Suprapubic skin (tissue), 4 donors: ENCODE measurements at regions not wholly inside any gene's neighbourhood (a gene's known extent, or its start where the extent isn't known, plus 50 kb on each side); places are given as distances from the start of the nearest gene placed in this dataset.

Source experiments
- DNase-seq, 2 donors: peaks; one replicate each; pipeline ENCODE4 v3.0.0-alpha.2; 2019; ENCODE audit warnings: low spot score in 2 of 2
- H3K27ac ChIP-seq: fragments of 200-600 bp; sonication (generic); one replicate; pipeline ENCODE4 v1.5.1; 2019
- H3K27me3 ChIP-seq: fragments of 200-600 bp; sonication (generic); one replicate; pipeline ENCODE4 v1.5.1; 2019
- H3K36me3 ChIP-seq: fragments of 200-600 bp; sonication (generic); one replicate; pipeline ENCODE4 v1.5.1; 2019
- H3K4me1 ChIP-seq: fragments of 200-600 bp; sonication (generic); one replicate; pipeline ENCODE4 v1.5.1; 2019
- H3K4me3 ChIP-seq: fragments of 200-600 bp; sonication (generic); one replicate; pipeline ENCODE4 v1.5.1; 2019; ENCODE audit warnings: mild to moderate bottlenecking
- H3K9me3 ChIP-seq: fragments of 200-600 bp; sonication (generic); one replicate; pipeline ENCODE4 v1.5.1; 2019
- EP300 ChIP-seq: sonication (generic); formaldehyde crosslinking; IDR thresholded peaks from one replicate; pipeline ENCODE4 v1.6.1; 2017; ENCODE audit warnings: antibody characterized with exemption
- POLR2A ChIP-seq, 2 donors: fragments of 450-650 bp; IDR thresholded peaks; one replicate each; pipeline ENCODE4 v1.6.1; 2017; ENCODE audit warnings: antibody characterized with exemption in 2 of 2, mild to moderate bottlenecking in 2 of 2, moderate library complexity in 2 of 2
- POLR2AphosphoS5 ChIP-seq, 3 donors: sonication (generic); formaldehyde crosslinking; IDR thresholded peaks; one replicate each; pipeline ENCODE4 v1.6.1; 2017; ENCODE audit warnings: antibody characterized with exemption in 3 of 3
- WGBS: methylation state at CpG from one replicate; pipeline ENCODE4 v1.1.5; 2018; 5-methylcytosine and 5-hydroxymethylcytosine counted together
- TF ChIP-seq, protein P1 (sequence below), 2 donors: fragments of 200-600 bp in 1 of 2; fragments of 450-650 bp in 1 of 2; sonication (generic) in 1 of 2; IDR thresholded peaks; one replicate each; pipeline ENCODE4 v1.5.1; 2016 to 2019; ENCODE audit warnings: antibody characterized with exemption in 2 of 2, mild to moderate bottlenecking in 1 of 2, moderate library complexity in 1 of 2

DNA sequence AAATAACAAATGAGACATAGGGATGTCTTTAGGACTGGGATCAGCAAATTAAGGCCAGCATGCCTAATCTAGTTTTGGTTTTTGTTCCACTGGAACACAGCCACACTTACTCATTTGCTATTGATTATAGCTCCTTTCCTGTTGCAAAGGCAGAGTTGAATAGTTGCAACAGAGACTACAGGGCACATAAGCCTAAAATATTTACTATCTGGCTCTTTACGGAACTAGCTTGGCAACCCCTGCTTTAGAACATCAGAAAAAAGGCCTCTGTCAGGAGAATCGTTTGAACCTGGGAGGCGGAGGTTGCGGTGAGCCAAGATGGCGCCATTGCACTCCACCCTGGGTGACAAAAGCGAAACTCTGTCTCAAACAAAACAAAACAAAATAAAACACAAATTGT lies 384.8 kb downstream of the ELAVL2 start:
- DNase-seq = no peak
- no peaks in the 10 kb centered on the region for H3K9me3 ChIP-seq
- 75% methylated on average over 6 of the region's 6 CpGs for WGBS
- TF ChIP-seq POLR2A (IDR thresholded peaks at IDR 0.05) (no peak), POLR2AphosphoS5 (IDR thresholded peaks at IDR 0.05) (no peak), EP300 (no peak)
- TF ChIP-seq, protein P1, sequence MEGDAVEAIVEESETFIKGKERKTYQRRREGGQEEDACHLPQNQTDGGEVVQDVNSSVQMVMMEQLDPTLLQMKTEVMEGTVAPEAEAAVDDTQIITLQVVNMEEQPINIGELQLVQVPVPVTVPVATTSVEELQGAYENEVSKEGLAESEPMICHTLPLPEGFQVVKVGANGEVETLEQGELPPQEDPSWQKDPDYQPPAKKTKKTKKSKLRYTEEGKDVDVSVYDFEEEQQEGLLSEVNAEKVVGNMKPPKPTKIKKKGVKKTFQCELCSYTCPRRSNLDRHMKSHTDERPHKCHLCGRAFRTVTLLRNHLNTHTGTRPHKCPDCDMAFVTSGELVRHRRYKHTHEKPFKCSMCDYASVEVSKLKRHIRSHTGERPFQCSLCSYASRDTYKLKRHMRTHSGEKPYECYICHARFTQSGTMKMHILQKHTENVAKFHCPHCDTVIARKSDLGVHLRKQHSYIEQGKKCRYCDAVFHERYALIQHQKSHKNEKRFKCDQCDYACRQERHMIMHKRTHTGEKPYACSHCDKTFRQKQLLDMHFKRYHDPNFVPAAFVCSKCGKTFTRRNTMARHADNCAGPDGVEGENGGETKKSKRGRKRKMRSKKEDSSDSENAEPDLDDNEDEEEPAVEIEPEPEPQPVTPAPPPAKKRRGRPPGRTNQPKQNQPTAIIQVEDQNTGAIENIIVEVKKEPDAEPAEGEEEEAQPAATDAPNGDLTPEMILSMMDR (IDR thresholded peaks at IDR 0.05) = no peak
- no peaks in the 10 kb centered on the region for H3K4me1 ChIP-seq
- H3K36me3 ChIP-seq = no peaks in the 10 kb centered on the region
- H3K4me3 ChIP-seq = no peak overlapping the region
- no peak overlapping the region for H3K27ac ChIP-seq
- no peaks in the 10 kb centered on the region for H3K27me3 ChIP-seq

DNA sequence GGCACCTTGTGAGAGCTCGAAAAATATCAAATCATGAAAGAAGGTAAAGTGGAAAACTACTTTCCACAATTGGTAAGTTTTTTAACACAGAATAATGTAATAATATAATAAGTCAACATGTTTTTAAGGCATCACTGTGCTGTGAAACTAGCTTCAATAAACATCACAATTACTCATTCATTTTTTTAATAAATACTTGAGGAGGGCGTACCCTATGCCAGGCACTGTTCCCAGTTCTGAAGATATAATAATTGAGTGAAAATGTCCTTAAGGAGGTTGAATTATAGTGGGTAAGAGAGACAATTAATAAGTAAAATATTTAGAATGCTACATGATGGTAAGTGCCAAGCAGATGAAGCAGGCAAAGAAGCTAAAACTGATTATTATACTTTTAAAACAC lies 381.4 kb downstream of the ELAVL2 start:
- H3K4me3 ChIP-seq = no peak overlapping the region
- WGBS = 49% methylated on average over 2 of the region's 2 CpGs
- H3K27me3 ChIP-seq = no peaks in the 10 kb centered on the region
- no peaks in the 10 kb centered on the region for H3K4me1 ChIP-seq
- no peak overlapping the region for H3K27ac ChIP-seq
- H3K9me3 ChIP-seq = no peaks in the 10 kb centered on the region
- no peak for DNase-seq
- TF ChIP-seq POLR2A (IDR thresholded peaks at IDR 0.05) (no peak), POLR2AphosphoS5 (IDR thresholded peaks at IDR 0.05) (no peak), EP300 (no peak)
- TF ChIP-seq, protein P1 (IDR thresholded peaks at IDR 0.05) = no peak
- H3K36me3 ChIP-seq = no peaks in the 10 kb centered on the region

DNA sequence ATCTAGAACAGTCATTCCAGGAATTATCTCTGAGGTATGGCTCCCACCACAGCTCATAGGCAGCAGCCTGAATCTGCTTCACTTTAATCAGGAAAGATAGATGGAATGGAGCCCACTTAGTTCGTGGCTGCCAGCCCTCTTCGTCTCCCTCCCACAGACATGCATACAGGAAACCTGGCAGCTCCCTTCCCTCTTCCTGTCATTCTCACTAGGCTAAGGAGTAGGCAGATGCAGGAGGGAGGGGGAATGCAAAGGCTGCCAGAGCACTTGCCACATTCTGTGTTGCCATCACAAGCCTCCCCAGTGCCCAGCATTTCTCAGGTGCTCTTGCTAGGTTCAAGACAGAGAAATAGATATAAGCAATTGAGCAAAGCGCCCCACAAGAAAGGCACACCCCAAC lies 378.9 kb downstream of the ELAVL2 start:
- Histone ChIP-seq H3K9me3 (no peaks in the 10 kb centered on the region), H3K4me3 (no peak overlapping the region), H3K27me3 (no peaks in the 10 kb centered on the region), H3K27ac (no peak overlapping the region), H3K36me3 (no peaks in the 10 kb centered on the region), H3K4me1 (no peaks in the 10 kb centered on the region)
- TF ChIP-seq POLR2A (IDR thresholded peaks at IDR 0.05) = no peak
- no peak for TF ChIP-seq POLR2AphosphoS5 (IDR thresholded peaks at IDR 0.05)
- TF ChIP-seq EP300 = no peak
- TF ChIP-seq, protein P1 (IDR thresholded peaks at IDR 0.05) = no peak
- WGBS = 31% methylated on average over 3 of the region's 3 CpGs
- no peak for DNase-seq

DNA sequence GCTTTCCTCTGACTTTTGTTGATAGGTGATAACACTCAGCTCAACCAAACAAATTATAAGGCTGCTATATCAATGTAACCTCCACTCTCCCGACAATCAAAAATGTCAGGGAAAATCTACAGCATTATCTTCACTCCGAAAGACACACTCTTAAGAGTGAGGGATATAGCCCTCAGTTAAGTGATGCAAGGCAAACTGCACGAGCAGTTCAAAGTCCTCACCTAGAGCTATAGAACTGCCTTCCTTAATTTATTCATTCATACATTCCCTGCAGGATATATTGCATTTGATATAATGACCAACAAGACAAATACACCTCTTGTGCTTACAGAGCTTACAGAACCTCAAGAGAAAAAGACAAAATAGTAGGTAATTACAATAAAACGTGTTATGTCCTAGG lies 378.1 kb downstream of the ELAVL2 start:
- no peaks in the 10 kb centered on the region for H3K4me1 ChIP-seq
- TF ChIP-seq, protein P1 (IDR thresholded peaks at IDR 0.05) = no peak
- TF ChIP-seq POLR2AphosphoS5 (IDR thresholded peaks at IDR 0.05) (no peak), POLR2A (IDR thresholded peaks at IDR 0.05) (no peak), EP300 (no peak)
- no peaks in the 10 kb centered on the region for H3K27me3 ChIP-seq
- no peak overlapping the region for H3K27ac ChIP-seq
- H3K36me3 ChIP-seq = no peaks in the 10 kb centered on the region
- DNase-seq = no peak
- no peaks in the 10 kb centered on the region for H3K9me3 ChIP-seq
- no peak overlapping the region for H3K4me3 ChIP-seq
- 82% methylated on average over 4 of the region's 4 CpGs for WGBS

DNA sequence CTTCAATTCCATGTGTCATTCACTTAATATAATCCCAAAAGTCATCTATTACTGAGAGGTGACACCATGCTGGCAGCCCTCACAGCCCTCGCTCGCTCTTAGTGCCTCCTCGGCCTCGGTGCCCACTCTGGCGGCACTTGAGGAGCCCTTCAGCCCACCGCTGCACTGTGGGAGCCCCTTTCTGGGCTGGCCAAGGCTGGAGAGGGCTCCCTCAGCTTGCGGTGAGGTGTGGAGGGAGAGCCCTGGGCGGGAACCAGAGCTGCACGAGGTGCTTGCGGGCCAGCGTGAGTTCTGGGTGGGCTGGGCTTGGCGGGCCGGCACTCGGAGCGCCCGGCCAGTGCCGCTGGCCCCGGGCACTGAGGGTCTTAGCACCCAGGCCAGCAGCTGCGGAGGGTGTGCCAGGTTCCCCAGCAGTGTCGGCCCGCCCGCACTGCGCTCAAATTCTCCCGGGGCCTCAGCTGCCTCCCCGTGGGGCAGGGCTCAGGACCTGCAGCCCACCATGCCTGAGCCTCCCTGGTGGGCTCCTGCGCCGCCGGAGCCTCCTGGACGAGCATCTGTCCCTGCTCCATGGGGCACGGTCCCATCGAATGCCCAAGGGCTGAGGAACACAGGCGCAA lies 374.1 kb downstream of the ELAVL2 start:
- H3K27ac ChIP-seq = no peak overlapping the region
- no peak for DNase-seq
- no peaks in the 10 kb centered on the region for H3K4me1 ChIP-seq
- H3K4me3 ChIP-seq = no peak overlapping the region
- no peaks in the 10 kb centered on the region for H3K36me3 ChIP-seq
- TF ChIP-seq POLR2A (IDR thresholded peaks at IDR 0.05) (no peak), POLR2AphosphoS5 (IDR thresholded peaks at IDR 0.05) (no peak), EP300 (no peak)
- TF ChIP-seq, protein P1 (IDR thresholded peaks at IDR 0.05) = no peak
- 98% methylated on average over 9 of the region's 32 CpGs for WGBS
- H3K9me3 ChIP-seq = no peaks in the 10 kb centered on the region
- H3K27me3 ChIP-seq = no peaks in the 10 kb centered on the region
